ENCODE measurements at regions not wholly inside any gene's neighbourhood (a gene's known extent, or its start where the extent isn't known, plus 50 kb on each side); places are given as distances from the start of the nearest gene placed in this dataset.

- Histone ChIP-seq H3K4me1 (no peaks in the 10 kb centered on the region), H3K9me3 (no peaks in the 10 kb centered on the region), H3K27me3 (peaks cover 0 to 51% of the 10 kb centered on the region in 2 donors), H3K4me3 (no peak overlapping the region), H3K36me3 (no peaks in the 10 kb centered on the region), H3K27ac (no peak overlapping the region)
- intact Hi-C loops (cut with DNase I; ENCODE audit: low total_unique reads) = no loop called here
- no peak for DNase-seq
- TF ChIP-seq CTCF (IDR thresholded peaks at IDR 0.05) = no peak
Measured at GRCh38 chr11:70739091-70739490, 340.8 kb downstream of the CTTN start.

GRCh38 chr11:70739811-70740487, 341.6 kb downstream of the CTTN start:
- Histone ChIP-seq H3K4me1 (no peaks in the 10 kb centered on the region), H3K36me3 (no peaks in the 10 kb centered on the region), H3K27me3 (peaks cover 0 to 51% of the 10 kb centered on the region in 2 donors), H3K4me3 (no peak overlapping the region), H3K27ac (no peak overlapping the region), H3K9me3 (no peaks in the 10 kb centered on the region)
- no peak for DNase-seq
- intact Hi-C loops (cut with DNase I; ENCODE audit: low total_unique reads) = no loop called here
- no peak for TF ChIP-seq CTCF (IDR thresholded peaks at IDR 0.05)

GRCh38 chr11:70740488-70740851, 342.1 kb downstream of the CTTN start:
- intact Hi-C loops (cut with DNase I; ENCODE audit: low total_unique reads) = no loop called here
- no peak for DNase-seq
- no peaks in the 10 kb centered on the region for H3K9me3 ChIP-seq
- no peaks in the 10 kb centered on the region for H3K36me3 ChIP-seq
- no peak for TF ChIP-seq CTCF (IDR thresholded peaks at IDR 0.05)
- no peaks in the 10 kb centered on the region for H3K4me1 ChIP-seq
- H3K27me3 ChIP-seq = peaks cover 0 to 51% of the 10 kb centered on the region in 2 donors
- no peak overlapping the region for H3K27ac ChIP-seq
- no peak overlapping the region for H3K4me3 ChIP-seq

GRCh38 chr11:70741085-70741484, 342.8 kb downstream of the CTTN start:
- no peak for TF ChIP-seq CTCF (IDR thresholded peaks at IDR 0.05)
- intact Hi-C loops (cut with DNase I; ENCODE audit: low total_unique reads) = no loop called here
- no peaks in the 10 kb centered on the region for H3K4me1 ChIP-seq
- H3K9me3 ChIP-seq = no peaks in the 10 kb centered on the region
- H3K36me3 ChIP-seq = no peaks in the 10 kb centered on the region
- H3K27me3 ChIP-seq = peaks cover 0 to 57% of the 10 kb centered on the region in 2 donors
- H3K4me3 ChIP-seq = no peak overlapping the region
- no peak for DNase-seq
- H3K27ac ChIP-seq = no peak overlapping the region

GRCh38 chr11:70742553-70743291, 344.4 kb downstream of the CTTN start:
- Histone ChIP-seq H3K27ac (no peak overlapping the region), H3K9me3 (no peaks in the 10 kb centered on the region), H3K36me3 (no peaks in the 10 kb centered on the region), H3K4me3 (no peak overlapping the region), H3K27me3 (peaks cover 0 to 61% of the 10 kb centered on the region in 2 donors), H3K4me1 (no peaks in the 10 kb centered on the region)
- intact Hi-C loops (cut with DNase I; ENCODE audit: low total_unique reads) = no loop called here
- no peak for DNase-seq
- no peak for TF ChIP-seq CTCF (IDR thresholded peaks at IDR 0.05)
